ENCODE measurements at regions not wholly inside any gene's neighbourhood (a gene's known extent, or its start where the extent isn't known, plus 50 kb on each side); places are given as distances from the start of the nearest gene placed in this dataset.

GRCh38 chr3:83926291-83926690 is 1032.5 kb upstream of the CADM2 start:
- POLR2A ChIA-PET, result no interaction called here
- H3K36me3 Mint-ChIP-seq (ENCODE audit: insufficient read depth, unreplicated experiment), result no peaks in the 10 kb centered on the region
- H3K27me3 Mint-ChIP-seq (ENCODE audit: insufficient read depth, unreplicated experiment), result no peaks in the 10 kb centered on the region
- no peak for DNase-seq
- Histone ChIP-seq H3K36me3 (ENCODE audit: control insufficient read depth, insufficient read depth, low read length) (no peaks in the 10 kb centered on the region), H3K27me3 (replicated peaks; ENCODE audit: control insufficient read depth, insufficient read depth, low read length) (no peaks in the 10 kb centered on the region), H3K4me1 (no peaks in the 10 kb centered on the region), H3K4me3 (ENCODE audit: low read depth, low read length) (no peak overlapping the region), H3K9me3 (no peaks in the 10 kb centered on the region)
- intact Hi-C loops (cut with micrococcal nuclease; ENCODE audit: unreplicated experiment), result no loop called here
- no peak overlapping the region for H3K27ac Mint-ChIP-seq (ENCODE audit: unreplicated experiment)
- no peak overlapping the region for H3K4me3 Mint-ChIP-seq (ENCODE audit: unreplicated experiment)
- no TSS peak for BruUV-seq (replicated peaks)
- CTCF ChIA-PET, result no interaction called here
- peaks cover 14% of the 10 kb centered on the region for H3K9me3 Mint-ChIP-seq (ENCODE audit: unreplicated experiment)
- H3K4me1 Mint-ChIP-seq (ENCODE audit: low read depth, unreplicated experiment), result no peaks in the 10 kb centered on the region
- TF ChIP-seq, protein P1, sequence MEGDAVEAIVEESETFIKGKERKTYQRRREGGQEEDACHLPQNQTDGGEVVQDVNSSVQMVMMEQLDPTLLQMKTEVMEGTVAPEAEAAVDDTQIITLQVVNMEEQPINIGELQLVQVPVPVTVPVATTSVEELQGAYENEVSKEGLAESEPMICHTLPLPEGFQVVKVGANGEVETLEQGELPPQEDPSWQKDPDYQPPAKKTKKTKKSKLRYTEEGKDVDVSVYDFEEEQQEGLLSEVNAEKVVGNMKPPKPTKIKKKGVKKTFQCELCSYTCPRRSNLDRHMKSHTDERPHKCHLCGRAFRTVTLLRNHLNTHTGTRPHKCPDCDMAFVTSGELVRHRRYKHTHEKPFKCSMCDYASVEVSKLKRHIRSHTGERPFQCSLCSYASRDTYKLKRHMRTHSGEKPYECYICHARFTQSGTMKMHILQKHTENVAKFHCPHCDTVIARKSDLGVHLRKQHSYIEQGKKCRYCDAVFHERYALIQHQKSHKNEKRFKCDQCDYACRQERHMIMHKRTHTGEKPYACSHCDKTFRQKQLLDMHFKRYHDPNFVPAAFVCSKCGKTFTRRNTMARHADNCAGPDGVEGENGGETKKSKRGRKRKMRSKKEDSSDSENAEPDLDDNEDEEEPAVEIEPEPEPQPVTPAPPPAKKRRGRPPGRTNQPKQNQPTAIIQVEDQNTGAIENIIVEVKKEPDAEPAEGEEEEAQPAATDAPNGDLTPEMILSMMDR (IDR thresholded peaks at IDR 0.05; ENCODE audit: insufficient read depth in 1 of 2, low read depth in 1 of 2, low read length in 1 of 2, severe bottlenecking in 1 of 2, unreplicated experiment in 1 of 2), result no peak

- intact Hi-C loops (cut with micrococcal nuclease; ENCODE audit: unreplicated experiment), result no loop called here
- POLR2A ChIA-PET, result no interaction called here
- TF ChIP-seq, protein P1 (IDR thresholded peaks at IDR 0.05; ENCODE audit: insufficient read depth in 1 of 2, low read depth in 1 of 2, low read length in 1 of 2, severe bottlenecking in 1 of 2, unreplicated experiment in 1 of 2), result peak; percentile 28 to 38
These were observed 1030.4 kb upstream of the CADM2 start for GRCh38 chr3:83928391-83928790.

GRCh38 chr3:83928903-83929302 is 1029.9 kb upstream of the CADM2 start:
- intact Hi-C loops (cut with micrococcal nuclease; ENCODE audit: unreplicated experiment), result no loop called here
- no peaks in the 10 kb centered on the region for H3K36me3 Mint-ChIP-seq (ENCODE audit: insufficient read depth, unreplicated experiment)
- no TSS peak for BruUV-seq (replicated peaks)

More at GRCh38 chr3:83928391-83928790, 1030.4 kb upstream of the CADM2 start:
- Mint-ChIP-seq H3K4me3 (ENCODE audit: unreplicated experiment) (no peak overlapping the region), H3K27ac (ENCODE audit: unreplicated experiment) (no peak overlapping the region), H3K27me3 (ENCODE audit: insufficient read depth, unreplicated experiment) (no peaks in the 10 kb centered on the region), H3K36me3 (ENCODE audit: insufficient read depth, unreplicated experiment) (no peaks in the 10 kb centered on the region), H3K4me1 (ENCODE audit: low read depth, unreplicated experiment) (no peaks in the 10 kb centered on the region), H3K9me3 (ENCODE audit: unreplicated experiment) (peaks cover 14% of the 10 kb centered on the region)
- H3K27me3 ChIP-seq (replicated peaks; ENCODE audit: control insufficient read depth, insufficient read depth, low read length), result no peaks in the 10 kb centered on the region
- no peaks in the 10 kb centered on the region for H3K36me3 ChIP-seq (ENCODE audit: control insufficient read depth, insufficient read depth, low read length)
- no peaks in the 10 kb centered on the region for H3K4me1 ChIP-seq
- DNase-seq, result peak in 1 of 2 experiments; percentile 19
- no peaks in the 10 kb centered on the region for H3K9me3 ChIP-seq
- CTCF ChIA-PET, result no interaction called here
- no TSS peak for BruUV-seq (replicated peaks)
- no peak overlapping the region for H3K4me3 ChIP-seq (ENCODE audit: low read depth, low read length)

More at GRCh38 chr3:83928903-83929302, 1029.9 kb upstream of the CADM2 start:
- ChIA-PET POLR2A (no interaction called here), CTCF (no interaction called here)
- Histone ChIP-seq H3K4me3 (ENCODE audit: low read depth, low read length) (no peak overlapping the region), H3K27me3 (replicated peaks; ENCODE audit: control insufficient read depth, insufficient read depth, low read length) (no peaks in the 10 kb centered on the region), H3K4me1 (0 out of 2 replicates have a peak, but pooled peaks cover under 1% of the 10 kb centered on the region), H3K9me3 (no peaks in the 10 kb centered on the region), H3K36me3 (ENCODE audit: control insufficient read depth, insufficient read depth, low read length) (no peaks in the 10 kb centered on the region)
- peaks cover 14% of the 10 kb centered on the region for H3K9me3 Mint-ChIP-seq (ENCODE audit: unreplicated experiment)
- H3K4me3 Mint-ChIP-seq (ENCODE audit: unreplicated experiment), result no peak overlapping the region
- no peaks in the 10 kb centered on the region for H3K27me3 Mint-ChIP-seq (ENCODE audit: insufficient read depth, unreplicated experiment)
- TF ChIP-seq, protein P1 (IDR thresholded peaks at IDR 0.05; ENCODE audit: insufficient read depth in 1 of 2, low read depth in 1 of 2, low read length in 1 of 2, severe bottlenecking in 1 of 2, unreplicated experiment in 1 of 2), result no peak
- no peaks in the 10 kb centered on the region for H3K4me1 Mint-ChIP-seq (ENCODE audit: low read depth, unreplicated experiment)
- no peak for DNase-seq
- no peak overlapping the region for H3K27ac Mint-ChIP-seq (ENCODE audit: unreplicated experiment)
